OCI-LY7 (cell line): ENCODE measurements at regions not wholly inside any gene's neighbourhood (a gene's known extent, or its start where the extent isn't known, plus 50 kb on each side); places are given as distances from the start of the nearest gene placed in this dataset.

Source experiments
- EZH2phosphoT487 ChIP-seq: fragments of 200-600 bp; sonication (generic); IDR thresholded peaks from 2 replicates; pipeline ENCODE4 v1.6.1; 2018; ENCODE audit warnings: low read depth, borderline replicate concordance, mild to moderate bottlenecking, mixed run types, antibody characterized with exemption, low read length, moderate library complexity, mixed read lengths
- TF ChIP-seq, protein P1 (sequence below): fragments of 200-600 bp; sonication (generic); conservative IDR thresholded peaks from 2 replicates; pipeline ENCODE4 v1.5.1; 2014; ENCODE audit warnings: mild to moderate bottlenecking, antibody characterized with exemption, low read length, moderate library complexity, mixed read lengths

DNA sequence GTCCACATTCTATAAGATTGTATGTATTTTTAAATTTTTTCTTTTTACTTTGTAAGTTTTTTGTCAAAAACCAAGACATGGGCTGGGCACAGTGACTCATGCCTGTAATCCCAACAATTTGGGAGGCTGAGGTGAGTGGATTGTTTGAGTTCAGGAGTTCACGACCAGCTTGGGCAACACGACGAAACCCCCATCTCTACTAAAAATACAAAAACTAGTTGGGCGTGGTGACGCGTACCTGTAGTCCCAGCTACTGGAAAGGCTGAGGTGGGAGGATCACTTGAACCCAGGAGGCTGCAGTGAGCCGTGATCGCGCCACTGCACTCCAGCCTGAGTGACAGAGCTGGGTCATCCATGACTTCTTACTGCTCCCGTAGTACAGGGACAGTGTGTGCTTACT lies 84.8 kb upstream of the PRDM11 start:
- TF ChIP-seq, protein P1, sequence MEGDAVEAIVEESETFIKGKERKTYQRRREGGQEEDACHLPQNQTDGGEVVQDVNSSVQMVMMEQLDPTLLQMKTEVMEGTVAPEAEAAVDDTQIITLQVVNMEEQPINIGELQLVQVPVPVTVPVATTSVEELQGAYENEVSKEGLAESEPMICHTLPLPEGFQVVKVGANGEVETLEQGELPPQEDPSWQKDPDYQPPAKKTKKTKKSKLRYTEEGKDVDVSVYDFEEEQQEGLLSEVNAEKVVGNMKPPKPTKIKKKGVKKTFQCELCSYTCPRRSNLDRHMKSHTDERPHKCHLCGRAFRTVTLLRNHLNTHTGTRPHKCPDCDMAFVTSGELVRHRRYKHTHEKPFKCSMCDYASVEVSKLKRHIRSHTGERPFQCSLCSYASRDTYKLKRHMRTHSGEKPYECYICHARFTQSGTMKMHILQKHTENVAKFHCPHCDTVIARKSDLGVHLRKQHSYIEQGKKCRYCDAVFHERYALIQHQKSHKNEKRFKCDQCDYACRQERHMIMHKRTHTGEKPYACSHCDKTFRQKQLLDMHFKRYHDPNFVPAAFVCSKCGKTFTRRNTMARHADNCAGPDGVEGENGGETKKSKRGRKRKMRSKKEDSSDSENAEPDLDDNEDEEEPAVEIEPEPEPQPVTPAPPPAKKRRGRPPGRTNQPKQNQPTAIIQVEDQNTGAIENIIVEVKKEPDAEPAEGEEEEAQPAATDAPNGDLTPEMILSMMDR = no peak
- no peak for TF ChIP-seq EZH2phosphoT487
